ENCODE measurements at regions not wholly inside any gene's neighbourhood (a gene's known extent, or its start where the extent isn't known, plus 50 kb on each side); places are given as distances from the start of the nearest gene placed in this dataset.

- ATAC-seq (ENCODE audit: low read depth): no peak
- Mint-ChIP-seq H3K4me1 (no peaks in the 10 kb centered on the region), H3K9me3 (ENCODE audit: insufficient read depth) (no peaks in the 10 kb centered on the region), H3K27me3 (no peaks in the 10 kb centered on the region), H3K27ac (no peak overlapping the region), H3K4me3 (no peak overlapping the region)
- Histone ChIP-seq H3K79me2 (ENCODE audit: control insufficient read depth, insufficient read depth, low read length) (no peaks in the 10 kb centered on the region), H3K4me2 (replicated peaks; ENCODE audit: low read depth, low read length, poor library complexity, severe bottlenecking) (no peak overlapping the region), H4K20me1 (ENCODE audit: control insufficient read depth, insufficient read depth, low read length, poor library complexity, severe bottlenecking) (no peaks in the 10 kb centered on the region), H3K4me1 (ENCODE audit: control insufficient read depth in 2 of 2, insufficient read depth in 2 of 2, low read length in 2 of 2) (no peaks in the 10 kb centered on the region), H3K36me3 (replicated peaks in 1 of 2; ENCODE audit: control extremely low read depth in 1 of 2, control insufficient read depth in 1 of 2, extremely low read depth in 1 of 2, insufficient read depth in 2 of 2, low read length in 1 of 2) (no peaks in the 10 kb centered on the region), H3K27me3 (replicated peaks in 1 of 4; ENCODE audit: control extremely low read depth in 1 of 4, control insufficient read depth in 3 of 4, insufficient read depth in 4 of 4, low read length in 3 of 4) (no peaks in the 10 kb centered on the region), H3K27ac (ENCODE audit: low read length in 2 of 2) (no peak overlapping the region), H2AFZ (ENCODE audit: insufficient read depth, low read depth, low read length, poor library complexity, severe bottlenecking) (no peak overlapping the region), H3K4me3 (ENCODE audit: control extremely low read depth in 1 of 5, extremely low read depth in 1 of 5, insufficient read depth in 1 of 5, low read depth in 2 of 5, low read length in 4 of 5) (no peak overlapping the region), H3K9me3 (ENCODE audit: control extremely low read depth in 1 of 3, control insufficient read depth in 2 of 3, insufficient read depth in 1 of 3, low read length in 2 of 3) (no peaks in the 10 kb centered on the region), H3K9ac (ENCODE audit: low read length) (no peak overlapping the region)
- CTCF ChIA-PET: no interaction called here
- TF ChIP-seq EZH2 (IDR thresholded peaks at IDR 0.05; ENCODE audit: borderline replicate concordance, insufficient read depth, low read depth, low read length, poor library complexity, severe bottlenecking): no peak
- TF ChIP-seq, protein P1, sequence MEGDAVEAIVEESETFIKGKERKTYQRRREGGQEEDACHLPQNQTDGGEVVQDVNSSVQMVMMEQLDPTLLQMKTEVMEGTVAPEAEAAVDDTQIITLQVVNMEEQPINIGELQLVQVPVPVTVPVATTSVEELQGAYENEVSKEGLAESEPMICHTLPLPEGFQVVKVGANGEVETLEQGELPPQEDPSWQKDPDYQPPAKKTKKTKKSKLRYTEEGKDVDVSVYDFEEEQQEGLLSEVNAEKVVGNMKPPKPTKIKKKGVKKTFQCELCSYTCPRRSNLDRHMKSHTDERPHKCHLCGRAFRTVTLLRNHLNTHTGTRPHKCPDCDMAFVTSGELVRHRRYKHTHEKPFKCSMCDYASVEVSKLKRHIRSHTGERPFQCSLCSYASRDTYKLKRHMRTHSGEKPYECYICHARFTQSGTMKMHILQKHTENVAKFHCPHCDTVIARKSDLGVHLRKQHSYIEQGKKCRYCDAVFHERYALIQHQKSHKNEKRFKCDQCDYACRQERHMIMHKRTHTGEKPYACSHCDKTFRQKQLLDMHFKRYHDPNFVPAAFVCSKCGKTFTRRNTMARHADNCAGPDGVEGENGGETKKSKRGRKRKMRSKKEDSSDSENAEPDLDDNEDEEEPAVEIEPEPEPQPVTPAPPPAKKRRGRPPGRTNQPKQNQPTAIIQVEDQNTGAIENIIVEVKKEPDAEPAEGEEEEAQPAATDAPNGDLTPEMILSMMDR (IDR thresholded peaks at IDR 0.05): no peak
- no CpG with 5 or more reads among the region's 4 CpGs for WGBS (ENCODE audit: insufficient coverage)
- intact Hi-C loops (cut with micrococcal nuclease): no loop called here
- POLR2A ChIA-PET: no interaction called here
- no peak for DNase-seq
These were observed 141.2 kb upstream of the KLF6 start for GRCh38 chr10:3926258-3926657.

DNA sequence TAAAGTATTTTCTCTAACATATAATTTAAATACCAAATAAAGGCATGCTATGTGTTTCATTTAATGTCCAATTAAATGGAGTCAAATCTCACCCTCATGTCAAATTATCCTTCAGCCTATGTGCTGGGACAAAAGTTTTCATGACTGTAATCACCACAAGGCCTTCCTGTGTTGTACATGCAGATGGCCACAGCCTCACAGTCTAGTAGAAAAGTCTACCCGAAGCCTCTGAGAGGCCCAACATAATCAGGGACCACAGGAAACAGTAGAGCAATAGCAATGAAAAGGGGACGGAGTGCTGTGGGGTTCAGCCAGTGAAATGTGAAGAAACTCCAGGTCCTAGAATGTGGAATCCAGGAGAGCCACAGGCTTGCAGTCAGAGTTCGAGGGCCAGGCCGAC, 140.2 kb upstream of the KLF6 start:
- Mint-ChIP-seq H3K4me1 (no peaks in the 10 kb centered on the region), H3K9me3 (ENCODE audit: insufficient read depth) (no peaks in the 10 kb centered on the region), H3K27me3 (no peaks in the 10 kb centered on the region), H3K27ac (no peak overlapping the region), H3K4me3 (no peak overlapping the region)
- Histone ChIP-seq H3K4me3 (ENCODE audit: control extremely low read depth in 1 of 5, extremely low read depth in 1 of 5, insufficient read depth in 1 of 5, low read depth in 2 of 5, low read length in 4 of 5) (no peak overlapping the region), H4K20me1 (ENCODE audit: control insufficient read depth, insufficient read depth, low read length, poor library complexity, severe bottlenecking) (no peaks in the 10 kb centered on the region), H2AFZ (ENCODE audit: insufficient read depth, low read depth, low read length, poor library complexity, severe bottlenecking) (no peak overlapping the region), H3K4me1 (ENCODE audit: control insufficient read depth in 2 of 2, insufficient read depth in 2 of 2, low read length in 2 of 2) (no peaks in the 10 kb centered on the region), H3K27ac (ENCODE audit: low read length in 2 of 2) (no peak overlapping the region), H3K4me2 (replicated peaks; ENCODE audit: low read depth, low read length, poor library complexity, severe bottlenecking) (no peak overlapping the region), H3K9ac (ENCODE audit: low read length) (no peak overlapping the region), H3K27me3 (replicated peaks in 1 of 4; ENCODE audit: control extremely low read depth in 1 of 4, control insufficient read depth in 3 of 4, insufficient read depth in 4 of 4, low read length in 3 of 4) (no peaks in the 10 kb centered on the region), H3K79me2 (ENCODE audit: control insufficient read depth, insufficient read depth, low read length) (no peaks in the 10 kb centered on the region), H3K36me3 (replicated peaks in 1 of 2; ENCODE audit: control extremely low read depth in 1 of 2, control insufficient read depth in 1 of 2, extremely low read depth in 1 of 2, insufficient read depth in 2 of 2, low read length in 1 of 2) (no peaks in the 10 kb centered on the region), H3K9me3 (ENCODE audit: control extremely low read depth in 1 of 3, control insufficient read depth in 2 of 3, insufficient read depth in 1 of 3, low read length in 2 of 3) (no peaks in the 10 kb centered on the region)
- no peak for ATAC-seq (ENCODE audit: low read depth)
- no peak for DNase-seq
- ChIA-PET POLR2A (no interaction called here), CTCF (no interaction called here)
- 87% methylated on average over 4 of the region's 4 CpGs for WGBS (ENCODE audit: insufficient coverage)
- intact Hi-C loops (cut with micrococcal nuclease): no loop called here
- TF ChIP-seq EZH2 (IDR thresholded peaks at IDR 0.05; ENCODE audit: borderline replicate concordance, insufficient read depth, low read depth, low read length, poor library complexity, severe bottlenecking): no peak
- TF ChIP-seq, protein P1 (IDR thresholded peaks at IDR 0.05): no peak

Data from B cell (primary cell).